NCI-H1048 (cell line): ENCODE measurements at regions not wholly inside any gene's neighbourhood (a gene's known extent, or its start where the extent isn't known, plus 50 kb on each side); places are given as distances from the start of the nearest gene placed in this dataset.

Source experiments
- DNase-seq: peaks from one replicate; lab custom pipeline; 2025; lab: John Stamatoyannopoulos, UW

GRCh38 chr10:4733150-4733842 is 92.7 kb upstream of the AKR1E2 start:
- no peak for DNase-seq

GRCh38 chr10:4730998-4731397 is 95.0 kb upstream of the AKR1E2 start:
- no peak for DNase-seq

- DNase-seq, result peak; percentile 40
Measured at GRCh38 chr10:4725917-4726606, 99.9 kb upstream of the AKR1E2 start.

GRCh38 chr10:4723860-4724259 is 102.1 kb upstream of the AKR1E2 start:
- no peak for DNase-seq

GRCh38 chr10:4721999-4722753 is 103.8 kb upstream of the AKR1E2 start:
- DNase-seq, result no peak

GRCh38 chr10:4720463-4720862 is 105.5 kb upstream of the AKR1E2 start:
- no peak for DNase-seq

- no peak for DNase-seq
Measured at GRCh38 chr10:4719671-4720070, 106.3 kb upstream of the AKR1E2 start.

GRCh38 chr10:4719036-4719435 is 107.0 kb upstream of the AKR1E2 start:
- no peak for DNase-seq

- no peak for DNase-seq
Measured at GRCh38 chr10:4718544-4718943, 107.5 kb upstream of the AKR1E2 start.

- DNase-seq, result no peak
Measured at GRCh38 chr10:4717670-4718069, 108.3 kb upstream of the AKR1E2 start.

- DNase-seq, result no peak
Measured at GRCh38 chr10:4710858-4711257, 115.1 kb upstream of the AKR1E2 start.

GRCh38 chr10:4708123-4708759 is 117.8 kb upstream of the AKR1E2 start:
- DNase-seq, result no peak

- no peak for DNase-seq
Measured at GRCh38 chr10:4707221-4707620, 118.8 kb upstream of the AKR1E2 start.

GRCh38 chr10:4704034-4704545 is 121.9 kb upstream of the AKR1E2 start:
- DNase-seq, result no peak

- DNase-seq, result no peak
Measured at GRCh38 chr10:4701016-4701415, 125.0 kb upstream of the AKR1E2 start.

- DNase-seq, result no peak
Measured at GRCh38 chr10:4699950-4700730, 125.9 kb upstream of the AKR1E2 start.

GRCh38 chr10:4698075-4698474 is 127.9 kb upstream of the AKR1E2 start:
- no peak for DNase-seq

GRCh38 chr10:4696186-4696585 is 129.8 kb upstream of the AKR1E2 start:
- DNase-seq, result no peak

- DNase-seq, result no peak
Measured at GRCh38 chr10:4693967-4694366, 132.0 kb upstream of the AKR1E2 start.

- DNase-seq, result no peak
Measured at GRCh38 chr10:4692206-4692605, 133.8 kb upstream of the AKR1E2 start.

- DNase-seq, result no peak
Measured at GRCh38 chr10:4691776-4692175, 134.2 kb upstream of the AKR1E2 start.

GRCh38 chr10:4691301-4691700 is 134.7 kb upstream of the AKR1E2 start:
- DNase-seq, result no peak
